GM21447 (cell line): ENCODE measurements at regions not wholly inside any gene's neighbourhood (a gene's known extent, or its start where the extent isn't known, plus 50 kb on each side); places are given as distances from the start of the nearest gene placed in this dataset.
"Not testable (repeated sequence)": the region's sequence is repeated elsewhere in the genome, so short reads cannot be mapped to it uniquely, and the experiment has no call there.

ENCODE experiments used
- ATAC-seq: cut with Tn5 transposase; IDR thresholded peaks from one replicate; pipeline ENCODE4 v1.9.1; 2021; ENCODE audit not compliant: unreplicated experiment

DNA sequence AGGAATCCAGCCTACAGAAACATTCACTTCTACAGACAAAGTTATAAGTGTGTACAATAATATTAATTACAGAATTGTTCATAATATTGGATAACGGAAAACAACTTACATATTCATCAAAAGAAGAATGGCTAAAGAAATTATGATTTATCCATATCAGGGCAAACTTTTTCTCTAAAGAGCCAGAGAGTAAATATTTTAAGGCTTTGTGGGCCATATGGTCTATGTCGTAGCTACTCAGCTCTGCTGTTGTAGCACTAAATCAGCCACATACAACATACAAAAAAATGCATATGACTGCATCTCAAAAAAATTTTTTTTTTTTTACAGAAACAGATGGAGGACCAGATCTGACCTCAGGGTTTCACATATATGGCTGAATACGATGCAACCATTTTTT is 96.7 kb upstream of the GALNT18 start:
- no peak for ATAC-seq

DNA sequence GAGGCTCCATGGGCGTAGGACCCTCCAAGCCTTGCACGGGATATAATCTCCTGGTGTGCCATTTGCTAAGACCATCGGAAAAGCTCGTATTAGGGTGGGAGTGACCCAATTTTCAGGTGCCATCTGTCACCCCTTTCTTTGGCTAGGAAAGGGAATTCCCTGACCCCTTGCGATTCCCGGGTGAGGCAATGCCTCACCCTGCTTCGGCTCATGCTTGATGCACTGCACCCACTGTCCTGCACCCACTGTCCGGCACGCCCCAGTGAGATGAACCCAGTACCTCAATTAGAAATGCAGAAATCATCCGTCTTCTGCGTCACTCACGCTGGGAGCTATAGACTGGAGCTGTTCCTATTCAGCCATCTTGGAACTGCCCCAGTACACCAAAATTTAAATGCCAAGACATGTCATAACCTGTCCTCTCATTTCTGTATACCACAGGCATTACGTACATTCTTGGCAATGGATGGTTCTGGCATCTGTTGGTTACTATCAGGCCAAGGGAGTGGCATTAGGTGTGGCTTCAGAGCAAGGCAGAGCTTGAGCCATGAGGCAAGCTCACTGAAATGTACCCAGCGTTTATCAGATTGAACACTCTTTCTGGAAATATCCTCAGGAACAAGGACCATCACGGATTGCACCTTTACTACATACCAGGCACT is 95.4 kb upstream of the GALNT18 start:
- ATAC-seq = no peak

DNA sequence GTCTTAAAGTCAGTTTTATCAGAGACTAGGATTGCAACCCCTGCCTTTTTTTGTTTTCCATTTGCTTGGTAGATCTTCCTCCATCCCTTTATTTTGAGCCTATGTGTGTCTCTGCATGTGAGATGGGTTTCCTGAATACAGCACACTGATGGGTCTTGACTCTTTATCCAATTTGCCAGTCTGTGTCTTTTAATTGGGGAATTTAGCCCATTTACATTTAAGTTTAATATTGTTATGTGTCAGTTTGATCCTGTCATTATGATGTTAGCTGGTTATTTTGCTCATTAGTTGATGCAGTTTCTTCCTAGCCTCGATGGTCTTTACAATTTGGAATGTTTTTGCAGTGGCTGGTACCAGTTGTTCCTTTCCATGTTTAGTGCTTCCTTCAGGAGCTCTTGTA is 93.3 kb upstream of the GALNT18 start:
- ATAC-seq = not testable (repeated sequence)

DNA sequence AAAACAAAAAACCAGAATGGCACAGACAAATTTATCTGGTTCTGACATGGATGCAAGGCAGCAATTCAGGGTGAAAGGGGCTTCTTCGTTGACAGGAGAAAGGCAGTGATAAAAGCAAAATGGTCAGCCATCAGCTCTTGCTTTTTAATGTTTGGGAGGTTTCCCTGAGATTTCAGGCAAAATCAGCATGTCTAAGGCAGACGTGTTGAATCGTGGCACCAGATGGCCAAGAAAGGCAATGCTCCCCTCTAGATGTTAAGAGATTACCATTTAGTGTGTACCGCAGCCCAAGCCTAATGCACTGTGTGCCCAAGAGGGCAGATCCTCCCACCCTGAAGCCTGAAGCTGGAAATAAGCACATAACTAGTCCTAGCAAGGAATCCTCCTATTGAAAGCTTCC is 88.8 kb upstream of the GALNT18 start:
- no peak for ATAC-seq

DNA sequence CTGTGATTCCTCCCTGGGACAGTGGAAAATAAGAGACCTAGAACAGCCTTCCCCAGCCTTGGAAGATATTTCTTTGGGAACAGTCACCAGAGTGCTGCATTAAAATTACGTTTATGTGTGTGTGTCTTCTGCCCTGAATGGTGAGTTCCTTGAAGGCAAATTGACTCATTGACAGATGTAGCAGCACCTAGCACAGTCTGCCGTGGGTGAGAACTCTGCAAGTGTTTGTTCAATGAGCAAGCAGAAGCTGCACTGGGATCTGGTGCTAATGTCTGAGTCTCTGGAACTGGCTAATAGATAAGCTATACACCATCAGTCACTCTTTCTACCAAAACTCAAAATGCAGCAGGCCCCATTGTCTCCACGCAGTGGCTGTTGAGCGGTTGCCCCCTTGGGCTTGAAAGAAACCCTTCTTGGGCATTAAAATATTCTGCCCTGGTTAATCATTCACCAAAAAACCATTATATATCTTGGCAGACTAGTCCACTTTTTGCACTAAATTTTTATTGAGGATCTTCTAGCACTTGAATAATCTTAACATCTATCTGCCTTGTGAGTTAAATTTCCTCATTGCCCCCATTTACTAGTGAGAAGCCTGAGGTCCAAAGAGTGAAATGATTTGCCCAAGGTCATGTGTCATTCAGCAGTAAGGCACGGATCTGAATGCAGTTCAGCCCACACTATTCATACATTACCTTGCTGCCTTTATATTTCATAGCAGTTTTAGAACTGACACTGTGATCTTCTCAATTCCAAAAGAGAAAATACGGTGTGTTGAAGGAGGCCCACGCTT is 87.8 kb upstream of the GALNT18 start:
- ATAC-seq = no peak

DNA sequence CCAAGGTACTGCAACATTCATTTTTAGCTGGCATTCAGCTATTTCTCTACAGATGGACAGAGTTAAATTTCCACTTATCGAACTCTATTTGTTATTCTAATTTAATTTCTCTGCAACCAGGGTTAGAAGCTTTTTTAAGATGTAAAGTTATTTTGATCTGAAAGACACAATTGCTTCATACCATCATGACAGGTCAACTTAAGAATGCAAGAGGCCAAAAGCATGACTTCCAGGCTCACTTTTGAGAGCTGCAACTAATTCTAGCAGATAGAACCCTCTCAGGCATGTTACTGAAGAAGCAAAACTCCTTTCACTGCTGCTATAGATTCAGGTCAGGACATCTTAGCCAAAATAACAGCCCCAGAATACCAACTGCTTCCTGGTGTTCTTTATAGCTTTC is 86.5 kb upstream of the GALNT18 start:
- ATAC-seq = no peak

DNA sequence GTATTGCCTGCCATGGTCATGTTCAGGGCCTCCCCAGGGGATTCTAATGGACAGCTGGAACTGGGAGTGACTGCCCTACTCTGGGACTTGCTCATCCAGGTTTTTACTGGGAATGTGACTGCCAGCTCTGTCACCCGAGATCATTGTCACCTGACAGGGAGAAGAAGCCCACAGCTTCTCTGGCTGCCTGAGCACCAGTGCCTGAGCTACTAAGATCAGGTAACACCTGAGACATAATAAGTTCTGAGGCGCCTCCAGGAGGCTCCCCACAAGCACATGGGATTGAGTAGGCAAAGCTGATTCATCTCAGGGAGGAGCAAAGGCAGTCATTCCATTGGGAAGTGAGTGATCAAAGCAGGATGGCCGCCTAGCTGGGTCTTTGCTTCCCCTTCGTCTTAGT is 84.2 kb upstream of the GALNT18 start:
- ATAC-seq = no peak

DNA sequence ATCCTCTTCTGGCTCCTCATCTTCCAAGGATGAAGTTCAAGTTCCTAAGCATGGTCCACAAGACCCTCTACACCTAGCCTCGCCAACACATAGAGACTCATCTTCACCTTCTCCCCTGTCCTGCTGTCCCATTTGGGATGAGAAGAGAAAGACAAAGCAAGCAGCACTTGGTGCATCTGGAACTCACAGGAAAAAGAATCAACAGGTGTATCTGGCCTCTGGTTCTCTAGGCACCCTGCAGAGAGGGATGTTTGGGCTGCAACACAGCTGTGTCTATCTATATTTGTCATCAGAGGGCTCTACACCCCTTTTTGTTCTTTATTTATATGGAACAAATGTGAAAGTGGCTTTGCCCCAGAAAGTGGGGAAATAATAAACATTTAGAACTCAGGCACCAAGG is 82.1 kb upstream of the GALNT18 start:
- no peak for ATAC-seq

DNA sequence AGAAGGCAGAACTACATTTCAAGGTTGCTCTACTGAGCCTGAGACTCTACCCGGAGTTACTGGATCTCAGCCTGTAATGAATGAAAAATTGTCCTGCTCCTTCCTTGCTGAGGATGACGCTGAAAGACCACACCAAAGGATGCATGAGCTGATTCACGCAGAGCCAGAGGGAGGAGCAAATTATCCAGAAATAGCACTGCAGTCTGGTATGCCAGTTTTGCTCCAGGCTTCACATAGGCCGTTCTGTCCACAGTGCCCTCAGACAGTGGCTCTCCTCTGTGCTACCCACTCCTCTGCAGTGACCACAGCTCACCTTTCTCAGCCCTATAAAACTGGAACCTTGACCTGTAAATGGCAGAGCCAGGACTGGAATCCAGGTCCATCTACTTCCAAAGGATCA is 79.3 kb upstream of the GALNT18 start:
- ATAC-seq = no peak

DNA sequence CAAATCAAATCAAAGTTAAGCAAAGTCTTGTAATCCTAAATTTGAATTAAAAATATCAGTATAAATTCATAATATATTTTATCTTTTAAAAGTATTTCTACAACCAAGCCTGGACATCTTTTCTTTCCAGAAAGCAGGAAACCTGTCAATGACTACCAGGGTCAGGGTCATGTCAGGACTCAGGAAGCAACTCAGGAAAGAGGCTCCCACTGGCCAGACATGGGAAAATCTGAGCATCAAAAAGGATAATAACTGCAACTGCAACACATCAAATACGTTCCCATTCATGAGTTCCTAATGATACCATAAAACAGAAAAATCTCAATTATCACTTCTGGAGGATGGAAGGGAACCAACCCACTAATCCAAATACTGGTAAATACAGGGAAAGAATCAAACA is 76.0 kb upstream of the GALNT18 start:
- ATAC-seq = no peak

DNA sequence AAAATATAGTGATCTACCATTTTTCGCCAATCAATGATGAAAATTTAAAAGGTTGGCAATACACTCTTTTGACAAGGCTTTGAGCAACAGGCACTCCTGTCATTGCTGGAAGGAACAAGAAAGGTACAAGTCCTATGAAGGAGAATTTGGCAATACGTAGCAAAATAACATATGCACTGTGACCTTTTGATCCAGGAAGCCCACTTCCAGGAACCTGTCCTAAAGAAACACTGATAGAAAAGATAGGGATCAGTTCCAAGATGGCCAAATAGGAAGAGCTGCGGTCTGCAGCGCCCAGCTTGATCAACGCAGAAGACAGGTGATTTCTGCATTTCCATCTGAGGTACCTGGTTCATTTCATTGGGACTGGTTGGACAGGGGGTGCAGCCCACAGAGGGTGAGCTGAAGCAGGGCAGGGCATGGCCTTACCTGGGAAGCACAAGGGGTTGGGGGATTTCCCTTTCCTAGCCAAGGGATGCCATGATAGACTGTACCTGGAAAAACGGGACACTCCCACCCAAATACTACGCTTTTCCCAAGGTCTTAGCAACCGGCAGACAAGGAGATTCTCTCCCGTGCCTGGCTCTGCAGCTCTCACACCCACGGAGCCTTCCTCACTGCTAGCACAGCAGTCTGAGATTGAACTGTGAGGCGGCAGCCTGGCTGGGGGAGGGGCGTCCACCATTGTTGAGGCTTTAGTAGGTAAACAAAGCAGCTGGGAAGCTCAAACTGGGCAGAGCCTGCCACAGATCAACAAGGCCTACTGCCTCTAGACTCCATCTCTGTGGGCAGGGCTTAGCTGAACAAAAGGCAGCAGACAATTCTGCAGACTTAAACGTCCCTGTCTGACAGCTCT is 69.7 kb upstream of the GALNT18 start:
- no peak for ATAC-seq

DNA sequence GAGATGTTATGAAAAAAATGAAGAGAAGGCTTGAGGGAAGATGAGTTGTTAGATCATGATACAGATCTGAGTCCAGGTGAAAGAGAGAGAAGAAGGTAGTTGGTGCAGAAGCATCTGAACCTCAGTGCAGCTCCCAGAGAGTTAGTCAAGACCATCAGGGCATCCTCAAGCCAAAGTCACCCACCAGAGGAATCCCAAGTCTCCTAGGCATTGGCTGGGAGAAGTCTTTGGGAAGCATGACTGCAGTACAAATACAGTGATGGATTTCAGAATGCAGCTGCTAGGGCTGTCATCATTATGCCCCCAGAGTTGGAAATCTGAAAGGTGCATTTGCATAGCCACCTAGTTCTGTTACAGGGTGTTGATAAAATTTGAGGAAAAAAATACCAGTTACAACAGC is 59.7 kb upstream of the GALNT18 start:
- no peak for ATAC-seq

DNA sequence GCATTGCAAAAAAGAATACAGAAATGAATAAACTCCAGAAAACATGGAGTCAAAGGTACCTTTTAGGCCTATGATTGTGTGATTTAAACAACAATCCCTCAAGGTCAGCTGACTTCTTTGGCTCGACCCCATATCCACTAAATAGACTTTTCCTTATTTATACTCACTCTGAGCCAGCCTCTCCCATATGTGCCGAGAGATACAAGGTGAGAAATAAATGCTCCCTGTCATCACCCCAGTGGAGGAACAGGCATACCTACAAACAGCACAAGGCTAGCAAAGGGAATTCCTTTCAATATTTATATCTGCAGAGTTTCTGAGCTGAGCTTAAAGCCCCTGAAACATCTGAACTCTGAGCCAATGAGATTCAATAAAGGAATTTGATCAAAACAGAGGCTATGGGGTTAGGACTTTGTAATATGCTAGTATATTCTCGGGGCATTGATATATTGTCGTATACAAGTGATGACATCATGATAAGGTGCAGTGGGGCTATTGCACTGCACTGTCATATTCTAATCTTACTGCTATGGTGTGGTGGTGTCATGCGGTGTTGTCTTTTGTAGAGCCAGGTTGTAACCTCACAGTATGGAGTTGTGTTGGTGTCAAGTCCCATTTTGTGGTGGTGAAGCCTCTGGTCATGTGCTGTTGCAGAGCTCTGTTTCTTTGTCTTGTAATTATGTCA is 56.0 kb upstream of the GALNT18 start:
- no peak for ATAC-seq

DNA sequence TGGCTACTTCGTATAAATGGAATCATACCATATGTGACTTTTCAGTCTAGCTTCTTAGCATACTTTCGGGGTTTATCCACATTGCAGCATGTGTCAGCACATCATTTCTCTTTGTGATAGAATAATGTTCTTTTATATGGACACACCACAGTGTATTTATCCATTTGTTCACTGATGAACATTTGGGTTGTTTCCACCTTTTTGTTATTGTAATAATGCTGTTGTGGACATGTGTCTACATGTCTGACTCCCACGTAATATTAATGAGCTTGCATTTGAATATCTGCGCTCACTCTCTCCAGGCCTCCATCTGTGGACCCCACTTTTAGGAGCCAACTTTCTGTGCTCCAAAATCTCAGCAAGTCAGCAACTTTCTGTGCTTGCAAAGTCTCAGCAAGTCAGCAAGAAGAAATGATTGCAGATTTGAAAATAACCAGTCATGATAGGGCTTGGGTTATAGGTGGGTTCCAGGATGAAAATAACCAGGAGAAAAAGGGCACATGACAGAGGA is 53.9 kb upstream of the GALNT18 start:
- ATAC-seq = no peak

DNA sequence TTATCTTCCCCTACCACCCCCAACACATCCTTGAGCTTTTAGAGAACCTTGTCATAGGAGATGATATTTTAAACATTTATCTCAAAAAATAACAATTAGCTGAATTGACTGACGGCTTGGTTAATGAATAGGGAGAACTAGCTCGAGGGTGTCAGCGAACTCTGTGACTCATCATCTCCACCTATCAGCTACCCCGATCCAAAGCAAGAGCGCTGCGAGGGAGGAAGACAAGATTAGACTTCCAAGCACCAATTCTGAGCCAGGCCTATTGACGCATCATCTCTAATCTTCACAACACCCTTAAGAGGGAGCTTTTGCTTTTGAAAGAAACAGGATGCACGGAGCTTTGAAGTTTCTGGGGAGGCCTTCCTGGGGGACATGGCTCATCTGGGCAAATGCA is 51.0 kb upstream of the GALNT18 start:
- no peak for ATAC-seq

DNA sequence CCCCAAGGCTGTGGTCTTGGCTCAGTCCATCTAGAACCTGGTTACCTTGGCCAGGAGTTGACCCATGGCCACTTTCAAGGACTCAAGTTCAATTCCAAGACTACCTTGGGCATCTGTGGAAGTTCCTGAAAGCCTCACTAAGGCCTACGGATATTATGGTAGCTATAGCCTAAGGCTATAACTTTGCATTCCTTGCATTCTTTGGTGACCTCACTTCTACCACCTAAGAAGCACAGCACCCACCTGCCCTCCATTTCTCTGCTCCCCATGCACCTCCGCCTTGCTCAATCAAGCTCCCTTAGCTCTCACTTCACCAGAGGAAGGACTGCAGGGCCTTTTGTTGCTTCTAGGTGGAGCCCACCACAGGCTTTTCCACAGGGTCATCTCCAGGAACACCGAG is 50.3 kb upstream of the GALNT18 start:
- ATAC-seq = no peak
